ENCODE measurements at regions not wholly inside any gene's neighbourhood (a gene's known extent, or its start where the extent isn't known, plus 50 kb on each side); places are given as distances from the start of the nearest gene placed in this dataset.
A peak's percentile ranks its signal among the peaks of the same experiment; 100 is the strongest.
"Not testable (repeated sequence)": the region's sequence is repeated elsewhere in the genome, so short reads cannot be mapped to it uniquely, and the experiment has no call there.

GRCh38 chr4:117821834-117822233 is 212.5 kb upstream of the NDST3 start:
- peak; percentile 28 for DNase-seq

- no peak for DNase-seq
These were observed 210.9 kb upstream of the NDST3 start for GRCh38 chr4:117823388-117823787.

- DNase-seq = peak; percentile 62
These were observed 208.7 kb upstream of the NDST3 start for GRCh38 chr4:117825600-117825999.

GRCh38 chr4:117831060-117831683 is 203.1 kb upstream of the NDST3 start:
- DNase-seq = no peak

GRCh38 chr4:117835566-117835965 is 198.7 kb upstream of the NDST3 start:
- DNase-seq = no peak

GRCh38 chr4:117844594-117844993 is 189.7 kb upstream of the NDST3 start:
- no peak for DNase-seq

- no peak for DNase-seq
These were observed 189.0 kb upstream of the NDST3 start for GRCh38 chr4:117845270-117845669.

GRCh38 chr4:117847849-117848248 is 186.4 kb upstream of the NDST3 start:
- no peak for DNase-seq

- DNase-seq = no peak
These were observed 166.1 kb upstream of the NDST3 start for GRCh38 chr4:117868201-117868600.

- DNase-seq = no peak
These were observed 160.5 kb upstream of the NDST3 start for GRCh38 chr4:117873779-117874178.

- no peak for DNase-seq
These were observed 160.1 kb upstream of the NDST3 start for GRCh38 chr4:117874216-117874615.

- no peak for DNase-seq
These were observed 144.3 kb upstream of the NDST3 start for GRCh38 chr4:117889978-117890377.

GRCh38 chr4:117893207-117893606 is 141.1 kb upstream of the NDST3 start:
- no peak for DNase-seq

- DNase-seq = no peak
These were observed 135.8 kb upstream of the NDST3 start for GRCh38 chr4:117898496-117898895.

GRCh38 chr4:117900832-117901231 is 133.5 kb upstream of the NDST3 start:
- DNase-seq = peak; percentile 9

- peak; percentile 24 for DNase-seq
These were observed 126.6 kb upstream of the NDST3 start for GRCh38 chr4:117907646-117908045.

GRCh38 chr4:117908306-117909207 is 125.7 kb upstream of the NDST3 start:
- DNase-seq = peak; percentile 66

- DNase-seq = no peak
These were observed 117.6 kb upstream of the NDST3 start for GRCh38 chr4:117916728-117917127.

GRCh38 chr4:117922311-117922710 is 112.0 kb upstream of the NDST3 start:
- DNase-seq = not testable (repeated sequence)

GRCh38 chr4:117927823-117928222 is 106.5 kb upstream of the NDST3 start:
- not testable (repeated sequence) for DNase-seq

GRCh38 chr4:117941611-117942010 is 92.7 kb upstream of the NDST3 start:
- DNase-seq = peak; percentile 4

- no peak for DNase-seq
These were observed 84.7 kb upstream of the NDST3 start for GRCh38 chr4:117949621-117950020.

- peak; percentile 31 for DNase-seq
These were observed 76.7 kb upstream of the NDST3 start for GRCh38 chr4:117957571-117957970.

GRCh38 chr4:117965622-117966021 is 68.7 kb upstream of the NDST3 start:
- peak; percentile 66 for DNase-seq
